ENCODE measurements at regions not wholly inside any gene's neighbourhood (a gene's known extent, or its start where the extent isn't known, plus 50 kb on each side); places are given as distances from the start of the nearest gene placed in this dataset.
"Not testable (repeated sequence)": the region's sequence is repeated elsewhere in the genome, so short reads cannot be mapped to it uniquely, and the experiment has no call there.

DNA sequence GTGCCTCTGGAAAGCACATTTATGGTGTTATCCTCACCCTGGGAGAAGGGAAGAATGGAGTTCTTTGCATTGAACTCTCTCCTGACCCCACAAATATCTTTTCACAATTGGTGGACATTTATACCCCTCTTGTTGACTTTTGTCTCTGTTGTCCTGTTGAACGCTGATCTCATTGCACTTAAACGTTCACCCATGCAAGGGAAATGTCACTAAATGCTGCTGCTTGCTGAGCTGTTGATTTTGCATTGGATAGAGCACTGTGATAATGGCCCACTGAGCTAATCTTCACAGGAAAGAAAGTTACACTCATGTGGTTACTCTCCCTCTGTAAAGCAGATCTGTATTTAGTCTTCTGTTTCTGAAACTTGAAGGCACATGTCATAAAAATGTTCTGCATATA, 133.4 kb downstream of the FZD1 start:
- TF ChIP-seq, protein P1, sequence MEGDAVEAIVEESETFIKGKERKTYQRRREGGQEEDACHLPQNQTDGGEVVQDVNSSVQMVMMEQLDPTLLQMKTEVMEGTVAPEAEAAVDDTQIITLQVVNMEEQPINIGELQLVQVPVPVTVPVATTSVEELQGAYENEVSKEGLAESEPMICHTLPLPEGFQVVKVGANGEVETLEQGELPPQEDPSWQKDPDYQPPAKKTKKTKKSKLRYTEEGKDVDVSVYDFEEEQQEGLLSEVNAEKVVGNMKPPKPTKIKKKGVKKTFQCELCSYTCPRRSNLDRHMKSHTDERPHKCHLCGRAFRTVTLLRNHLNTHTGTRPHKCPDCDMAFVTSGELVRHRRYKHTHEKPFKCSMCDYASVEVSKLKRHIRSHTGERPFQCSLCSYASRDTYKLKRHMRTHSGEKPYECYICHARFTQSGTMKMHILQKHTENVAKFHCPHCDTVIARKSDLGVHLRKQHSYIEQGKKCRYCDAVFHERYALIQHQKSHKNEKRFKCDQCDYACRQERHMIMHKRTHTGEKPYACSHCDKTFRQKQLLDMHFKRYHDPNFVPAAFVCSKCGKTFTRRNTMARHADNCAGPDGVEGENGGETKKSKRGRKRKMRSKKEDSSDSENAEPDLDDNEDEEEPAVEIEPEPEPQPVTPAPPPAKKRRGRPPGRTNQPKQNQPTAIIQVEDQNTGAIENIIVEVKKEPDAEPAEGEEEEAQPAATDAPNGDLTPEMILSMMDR (IDR thresholded peaks at IDR 0.05; ENCODE audit: unreplicated experiment): no peak
- Mint-ChIP-seq H3K27ac (ENCODE audit: unreplicated experiment) (no peak overlapping the region), H3K9me3 (ENCODE audit: unreplicated experiment) (no peaks in the 10 kb centered on the region), H3K27me3 (ENCODE audit: unreplicated experiment) (peaks cover 5% of the 10 kb centered on the region), H3K36me3 (ENCODE audit: low read depth, unreplicated experiment) (no peaks in the 10 kb centered on the region), H3K4me1 (ENCODE audit: unreplicated experiment) (no peaks in the 10 kb centered on the region), H3K4me3 (ENCODE audit: unreplicated experiment) (no peak overlapping the region)
- DNase-seq (ENCODE audit: low spot score): no peak

DNA sequence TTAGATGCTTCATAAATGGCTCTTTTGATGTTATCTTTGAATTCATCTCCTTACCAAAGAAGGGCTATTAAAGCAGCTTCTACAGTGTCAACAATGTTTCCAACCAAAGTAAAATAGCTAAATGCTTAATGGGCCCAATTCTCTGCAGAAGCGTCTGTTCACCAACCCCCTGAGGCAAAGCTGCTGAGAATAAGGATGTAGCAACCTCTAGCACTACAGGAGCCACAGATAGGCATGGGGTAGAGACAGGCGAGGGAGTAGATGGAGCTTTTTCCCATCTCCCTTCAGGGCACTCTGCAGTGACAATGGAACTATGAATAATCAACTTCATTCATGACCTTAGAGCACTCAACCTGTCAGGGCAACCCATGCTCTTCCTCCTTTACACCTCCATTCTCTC, 134.1 kb downstream of the FZD1 start:
- Mint-ChIP-seq H3K4me1 (ENCODE audit: unreplicated experiment) (no peaks in the 10 kb centered on the region), H3K27me3 (ENCODE audit: unreplicated experiment) (peaks cover 5% of the 10 kb centered on the region), H3K36me3 (ENCODE audit: low read depth, unreplicated experiment) (no peaks in the 10 kb centered on the region), H3K4me3 (ENCODE audit: unreplicated experiment) (no peak overlapping the region), H3K27ac (ENCODE audit: unreplicated experiment) (no peak overlapping the region), H3K9me3 (ENCODE audit: unreplicated experiment) (no peaks in the 10 kb centered on the region)
- DNase-seq (ENCODE audit: low spot score): no peak
- TF ChIP-seq, protein P1 (IDR thresholded peaks at IDR 0.05; ENCODE audit: unreplicated experiment): no peak

DNA sequence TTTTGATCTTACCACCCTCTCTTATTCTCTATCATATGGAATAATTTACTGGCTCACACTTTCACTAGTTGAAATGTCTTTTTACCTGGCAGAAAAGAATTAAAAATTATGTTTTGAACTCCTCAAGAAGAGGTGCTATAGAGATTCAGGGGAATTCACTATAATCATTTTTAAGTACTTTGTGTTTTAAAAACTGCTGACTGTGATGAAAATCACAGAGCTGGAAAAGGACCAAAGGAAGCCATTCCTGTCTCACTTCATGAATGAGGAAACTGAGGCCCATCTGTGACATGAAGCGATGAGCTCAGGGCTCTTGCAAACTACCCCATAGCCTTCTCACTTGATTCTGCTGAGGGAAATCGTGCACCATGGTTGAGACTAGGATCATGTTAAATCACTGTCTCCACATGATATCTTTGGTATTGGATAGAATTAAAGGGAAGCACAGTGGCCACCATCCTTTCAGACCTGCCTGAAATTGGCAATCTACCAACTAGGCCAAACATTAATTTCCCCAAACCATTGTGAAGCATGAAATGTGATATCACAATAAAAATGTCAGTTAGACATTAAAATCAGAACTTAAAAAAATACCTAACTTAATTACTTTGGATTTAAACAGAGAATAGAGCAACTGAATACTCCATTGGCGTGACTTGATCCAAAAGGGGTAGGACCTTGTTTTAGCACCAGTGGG, 141.0 kb downstream of the FZD1 start:
- no peak for DNase-seq (ENCODE audit: low spot score)
- Mint-ChIP-seq H3K36me3 (ENCODE audit: low read depth, unreplicated experiment) (no peaks in the 10 kb centered on the region), H3K27me3 (ENCODE audit: unreplicated experiment) (no peaks in the 10 kb centered on the region), H3K27ac (ENCODE audit: unreplicated experiment) (no peak overlapping the region), H3K4me3 (ENCODE audit: unreplicated experiment) (no peak overlapping the region), H3K9me3 (ENCODE audit: unreplicated experiment) (no peaks in the 10 kb centered on the region), H3K4me1 (ENCODE audit: unreplicated experiment) (no peaks in the 10 kb centered on the region)
- TF ChIP-seq, protein P1 (IDR thresholded peaks at IDR 0.05; ENCODE audit: unreplicated experiment): no peak

DNA sequence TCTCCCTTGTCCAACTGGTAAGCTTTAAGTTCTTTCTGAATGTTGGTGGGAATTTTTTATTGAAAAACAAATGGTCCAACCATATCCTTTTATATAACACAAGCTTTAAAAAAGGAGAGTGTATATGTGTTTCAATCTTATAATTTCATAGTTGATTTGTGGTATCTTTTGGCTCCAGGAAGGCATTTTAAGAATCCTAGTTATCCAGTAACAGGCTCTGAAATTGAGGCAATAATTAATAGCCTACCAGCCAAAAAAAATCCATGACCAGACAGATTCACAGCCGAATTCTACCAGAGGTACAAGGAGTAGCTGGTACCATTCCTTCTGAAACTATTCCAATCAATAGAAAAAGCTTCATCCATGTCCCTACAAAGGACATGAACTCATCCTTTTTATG, 141.6 kb downstream of the FZD1 start:
- DNase-seq (ENCODE audit: low spot score); H3K36me3 Mint-ChIP-seq (ENCODE audit: low read depth, unreplicated experiment); H3K4me3 Mint-ChIP-seq (ENCODE audit: unreplicated experiment); H3K27ac Mint-ChIP-seq (ENCODE audit: unreplicated experiment); H3K4me1 Mint-ChIP-seq (ENCODE audit: unreplicated experiment); H3K27me3 Mint-ChIP-seq (ENCODE audit: unreplicated experiment); H3K9me3 Mint-ChIP-seq (ENCODE audit: unreplicated experiment): not testable (repeated sequence)

DNA sequence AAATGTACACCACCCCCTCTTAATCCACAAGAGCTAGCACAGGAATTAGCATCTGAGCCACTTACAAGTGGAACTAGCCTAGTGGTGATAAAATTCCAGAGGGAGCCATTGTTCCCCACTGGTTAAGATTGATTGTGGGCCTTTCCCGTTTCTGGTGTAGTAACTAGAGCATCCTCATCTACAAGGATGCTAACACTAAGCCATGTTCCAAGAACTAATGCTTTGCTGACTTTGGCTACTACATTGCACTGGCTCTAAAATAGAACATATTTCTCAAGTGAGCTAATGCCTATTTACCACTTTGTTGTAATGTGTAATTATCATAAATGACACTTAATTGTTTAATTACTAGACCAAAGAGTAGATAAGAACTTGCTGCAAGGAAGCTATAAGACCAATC, 143.7 kb downstream of the FZD1 start:
- Mint-ChIP-seq H3K4me3 (ENCODE audit: unreplicated experiment) (no peak overlapping the region), H3K27ac (ENCODE audit: unreplicated experiment) (no peak overlapping the region), H3K4me1 (ENCODE audit: unreplicated experiment) (no peaks in the 10 kb centered on the region), H3K9me3 (ENCODE audit: unreplicated experiment) (no peaks in the 10 kb centered on the region), H3K36me3 (ENCODE audit: low read depth, unreplicated experiment) (no peaks in the 10 kb centered on the region), H3K27me3 (ENCODE audit: unreplicated experiment) (no peaks in the 10 kb centered on the region)
- DNase-seq (ENCODE audit: low spot score): no peak
- TF ChIP-seq, protein P1 (IDR thresholded peaks at IDR 0.05; ENCODE audit: unreplicated experiment): no peak
